A673 (cell line): ENCODE measurements at regions not wholly inside any gene's neighbourhood (a gene's known extent, or its start where the extent isn't known, plus 50 kb on each side); places are given as distances from the start of the nearest gene placed in this dataset.

Source experiments
- BruUV-seq: library from RNA; stranded (reverse); fragments of 400-500 nt; replicated peaks from 2 replicates; lab custom pipeline; 2021; lab: Mats Ljungman, UMichigan
- CTCF ChIA-PET: fragments of 300-600 bp; sonication (Branson Sonifier 250); formaldehyde crosslinking; loops from one replicate; lab custom pipeline; 2022; ENCODE audit warnings: antibody characterized with exemption; lab: Charles Lee
- POLR2A ChIA-PET: fragments of 300-600 bp; sonication (Branson Sonifier 250); formaldehyde crosslinking; loops from one replicate; lab custom pipeline; 2022; ENCODE audit warnings: antibody characterized with exemption; ENCODE audit not compliant: low non-redundant PET; lab: Charles Lee
- DNase-seq: peaks from one replicate; pipeline ENCODE4 v3.0.0-alpha.2; 2015; ENCODE audit warnings: low spot score
- H3K27ac ChIP-seq: fragments of 200-600 bp; sonication (generic); 2 replicates; pipeline ENCODE4 v1.5.1; 2016; ENCODE audit warnings: mixed run types, low read depth, mild to moderate bottlenecking, mixed read lengths, antibody characterized with exemption, low read length; ENCODE audit not compliant: poor library complexity, severe bottlenecking
- H3K27me3 ChIP-seq: fragments of 200-600 bp; sonication (generic); replicated peaks from 2 replicates; pipeline ENCODE4 v1.6.1; 2017; ENCODE audit warnings: mixed run types, low read depth, mild to moderate bottlenecking, mixed read lengths, antibody characterized with exemption, low read length; ENCODE audit not compliant: insufficient read depth, poor library complexity
- H3K36me3 ChIP-seq: fragments of 200-600 bp; sonication (generic); 2 replicates; pipeline ENCODE4 v1.6.1; 2016; ENCODE audit warnings: mixed run types, mild to moderate bottlenecking, mixed read lengths, antibody characterized with exemption, low read length; ENCODE audit not compliant: insufficient read depth, poor library complexity, severe bottlenecking
- H3K4me1 ChIP-seq: fragments of 200-600 bp; sonication (generic); 2 replicates; pipeline ENCODE4 v1.6.1; 2017; ENCODE audit warnings: mixed run types, mild to moderate bottlenecking, mixed read lengths, antibody characterized with exemption, low read length; ENCODE audit not compliant: insufficient read depth, poor library complexity, severe bottlenecking
- H3K4me3 ChIP-seq: fragments of 200-600 bp; sonication (generic); 2 replicates; pipeline ENCODE4 v1.5.1; 2016; ENCODE audit warnings: low read depth, mixed run types, mild to moderate bottlenecking, mixed read lengths, low read length; ENCODE audit not compliant: poor library complexity, severe bottlenecking
- H3K9me3 ChIP-seq: fragments of 200-600 bp; sonication (generic); 2 replicates; pipeline ENCODE4 v1.6.1; 2016; ENCODE audit warnings: mixed run types, low read depth, mild to moderate bottlenecking, mixed read lengths, antibody characterized with exemption, low read length; ENCODE audit not compliant: poor library complexity, severe bottlenecking
- EZH2 ChIP-seq: fragments of 200-600 bp; sonication (generic); IDR thresholded peaks from 2 replicates; pipeline ENCODE4 v1.6.1; 2017; ENCODE audit warnings: borderline replicate concordance, low read depth, mild to moderate bottlenecking, mixed read lengths, antibody characterized with exemption, low read length; ENCODE audit not compliant: poor library complexity, severe bottlenecking
- intact Hi-C: fragments of 100-400 bp; cut with micrococcal nuclease; formaldehyde crosslinking; loops from one replicate; pipeline ENCODE4 v1.10.0; 2022; ENCODE audit not compliant: unreplicated experiment
- TF ChIP-seq, protein P1 (sequence below): fragments of 300-800, 200-600 bp; sonication (generic); conservative IDR thresholded peaks from 2 replicates; pipeline ENCODE4 v1.5.1; 2017; ENCODE audit warnings: low read depth, mild to moderate bottlenecking, antibody characterized with exemption, low read length, moderate library complexity, mixed read lengths

DNA sequence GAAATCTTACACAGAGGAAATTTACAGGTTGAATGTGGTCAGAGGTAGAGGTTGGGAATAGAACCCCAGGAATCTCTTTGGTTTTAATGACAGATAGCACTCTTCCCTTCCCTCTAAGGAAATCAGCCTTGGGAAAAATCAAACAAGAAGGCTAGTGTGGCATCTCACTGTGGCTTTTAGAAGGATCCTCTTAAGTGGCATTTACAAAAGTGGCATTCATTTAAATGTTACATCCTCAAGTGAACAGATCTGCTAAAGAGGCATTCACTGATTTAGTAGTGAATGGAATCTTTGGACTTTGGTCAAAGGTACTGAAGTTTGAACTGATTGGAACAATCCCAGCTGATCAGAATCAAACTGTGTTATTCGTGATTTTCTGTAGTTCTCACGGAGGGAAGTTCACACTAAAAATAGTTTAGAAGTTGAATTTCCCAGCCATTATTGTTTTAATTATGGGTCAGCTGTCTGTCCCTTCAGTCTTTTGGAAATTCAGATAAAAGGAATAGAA is 136.5 kb upstream of the FN1 start:
- CTCF ChIA-PET = no interaction called here
- TF ChIP-seq, protein P1, sequence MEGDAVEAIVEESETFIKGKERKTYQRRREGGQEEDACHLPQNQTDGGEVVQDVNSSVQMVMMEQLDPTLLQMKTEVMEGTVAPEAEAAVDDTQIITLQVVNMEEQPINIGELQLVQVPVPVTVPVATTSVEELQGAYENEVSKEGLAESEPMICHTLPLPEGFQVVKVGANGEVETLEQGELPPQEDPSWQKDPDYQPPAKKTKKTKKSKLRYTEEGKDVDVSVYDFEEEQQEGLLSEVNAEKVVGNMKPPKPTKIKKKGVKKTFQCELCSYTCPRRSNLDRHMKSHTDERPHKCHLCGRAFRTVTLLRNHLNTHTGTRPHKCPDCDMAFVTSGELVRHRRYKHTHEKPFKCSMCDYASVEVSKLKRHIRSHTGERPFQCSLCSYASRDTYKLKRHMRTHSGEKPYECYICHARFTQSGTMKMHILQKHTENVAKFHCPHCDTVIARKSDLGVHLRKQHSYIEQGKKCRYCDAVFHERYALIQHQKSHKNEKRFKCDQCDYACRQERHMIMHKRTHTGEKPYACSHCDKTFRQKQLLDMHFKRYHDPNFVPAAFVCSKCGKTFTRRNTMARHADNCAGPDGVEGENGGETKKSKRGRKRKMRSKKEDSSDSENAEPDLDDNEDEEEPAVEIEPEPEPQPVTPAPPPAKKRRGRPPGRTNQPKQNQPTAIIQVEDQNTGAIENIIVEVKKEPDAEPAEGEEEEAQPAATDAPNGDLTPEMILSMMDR = no peak
- no peak for TF ChIP-seq EZH2
- no peaks in the 10 kb centered on the region for H3K9me3 ChIP-seq
- no peaks in the 10 kb centered on the region for H3K36me3 ChIP-seq
- H3K4me3 ChIP-seq = no peak overlapping the region
- no peaks in the 10 kb centered on the region for H3K27me3 ChIP-seq
- peak overlapping the region; percentile 10 for H3K27ac ChIP-seq
- peaks cover 14% of the 10 kb centered on the region for H3K4me1 ChIP-seq
- DNase-seq = no peak
- intact Hi-C loops = no loop called here
- BruUV-seq = no TSS peak
- POLR2A ChIA-PET = no interaction called here

DNA sequence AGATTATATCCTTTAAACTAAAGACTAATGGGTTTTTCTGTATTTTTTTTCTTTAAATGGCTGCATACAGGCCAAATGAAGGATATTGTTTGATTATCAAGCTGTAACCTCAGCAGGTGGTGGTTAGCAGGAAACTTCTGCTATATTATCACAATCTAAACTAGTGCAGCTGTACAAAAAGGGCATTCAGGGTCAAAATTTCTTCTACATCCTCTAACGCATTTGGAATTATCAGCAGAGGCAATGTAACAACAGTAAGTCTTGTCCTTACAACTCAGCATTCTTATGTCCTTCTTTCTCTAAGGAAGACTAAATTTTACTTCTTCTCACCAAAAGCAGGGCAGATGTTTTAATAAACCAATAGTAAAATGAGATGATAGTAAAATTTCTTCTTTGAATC is 135.8 kb upstream of the FN1 start:
- Histone ChIP-seq H3K36me3 (no peaks in the 10 kb centered on the region), H3K4me3 (no peak overlapping the region), H3K4me1 (peaks cover 17% of the 10 kb centered on the region), H3K9me3 (no peaks in the 10 kb centered on the region), H3K27ac (no peak overlapping the region), H3K27me3 (no peaks in the 10 kb centered on the region)
- BruUV-seq = no TSS peak
- ChIA-PET CTCF (no interaction called here), POLR2A (no interaction called here)
- TF ChIP-seq, protein P1 = no peak
- no peak for TF ChIP-seq EZH2
- peak; percentile 35 for DNase-seq
- intact Hi-C loops = no loop called here

DNA sequence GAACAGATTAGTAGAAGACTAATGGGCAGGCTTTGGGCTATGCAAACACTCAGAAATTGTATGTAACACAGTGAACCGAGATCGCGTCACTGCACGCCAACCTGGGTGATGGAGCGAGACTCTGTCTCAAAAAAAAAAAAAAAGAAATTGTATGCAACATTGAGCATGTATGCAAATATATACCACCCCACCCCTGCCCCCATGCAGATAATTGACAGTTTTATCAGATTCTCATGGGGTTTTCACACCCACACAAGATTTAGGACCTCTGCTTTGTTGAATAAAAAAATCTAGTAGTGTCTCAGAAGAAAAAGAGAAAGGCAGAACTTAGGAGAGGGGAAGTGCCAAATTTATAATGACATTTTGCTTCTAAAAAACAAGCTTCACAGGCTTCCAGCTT is 131.6 kb upstream of the FN1 start:
- TF ChIP-seq EZH2 = no peak
- TF ChIP-seq, protein P1 = no peak
- no peaks in the 10 kb centered on the region for H3K9me3 ChIP-seq
- H3K4me1 ChIP-seq = peaks cover 20% of the 10 kb centered on the region
- intact Hi-C loops = no loop called here
- CTCF ChIA-PET = no interaction called here
- no peak overlapping the region for H3K4me3 ChIP-seq
- no peaks in the 10 kb centered on the region for H3K27me3 ChIP-seq
- no TSS peak for BruUV-seq
- no peaks in the 10 kb centered on the region for H3K36me3 ChIP-seq
- H3K27ac ChIP-seq = no peak overlapping the region
- DNase-seq = peak; percentile 25
- POLR2A ChIA-PET = no interaction called here
